PFSK-1 (cell line): ENCODE measurements at regions not wholly inside any gene's neighbourhood (a gene's known extent, or its start where the extent isn't known, plus 50 kb on each side); places are given as distances from the start of the nearest gene placed in this dataset.

ENCODE experiments used
- FOXP2 ChIP-seq: optimal IDR thresholded peaks from 2 replicates; pipeline ENCODE3; 2011; ENCODE audit warnings: borderline replicate concordance, control low read depth, inconsistent platforms; ENCODE audit not compliant: insufficient read depth; ENCODE audit errors: extremely low read length, extremely low read depth
- POLR2AphosphoS5 ChIP-seq: IDR thresholded peaks from 2 replicates; pipeline ENCODE4 v1.6.1; 2012; ENCODE audit warnings: low read depth, mild to moderate bottlenecking, control low read depth, low read length, moderate library complexity
- SIN3A ChIP-seq: IDR thresholded peaks from 2 replicates; pipeline ENCODE4 v1.6.1; 2012; ENCODE audit warnings: mild to moderate bottlenecking, low read length, moderate library complexity, borderline replicate concordance; ENCODE audit not compliant: insufficient read depth
- TAF1 ChIP-seq: IDR thresholded peaks from 2 replicates; pipeline ENCODE4 v1.6.1; 2012; ENCODE audit warnings: low read length, control low read depth, borderline replicate concordance; ENCODE audit not compliant: insufficient read depth
- TF ChIP-seq, protein P1 (sequence below), 2 experiments: IDR thresholded peaks; 2 replicates each; pipeline versions ENCODE4 v1.6.1 to v1.8.0; 2011 to 2012; ENCODE audit warnings: low read depth in 2 of 2, low read length in 2 of 2, control low read depth in 1 of 2, inconsistent platforms in 1 of 2, mild to moderate bottlenecking in 1 of 2, moderate library complexity in 1 of 2; ENCODE audit not compliant: insufficient read depth in 1 of 2

- no peak for TF ChIP-seq TAF1
- TF ChIP-seq, protein P1, sequence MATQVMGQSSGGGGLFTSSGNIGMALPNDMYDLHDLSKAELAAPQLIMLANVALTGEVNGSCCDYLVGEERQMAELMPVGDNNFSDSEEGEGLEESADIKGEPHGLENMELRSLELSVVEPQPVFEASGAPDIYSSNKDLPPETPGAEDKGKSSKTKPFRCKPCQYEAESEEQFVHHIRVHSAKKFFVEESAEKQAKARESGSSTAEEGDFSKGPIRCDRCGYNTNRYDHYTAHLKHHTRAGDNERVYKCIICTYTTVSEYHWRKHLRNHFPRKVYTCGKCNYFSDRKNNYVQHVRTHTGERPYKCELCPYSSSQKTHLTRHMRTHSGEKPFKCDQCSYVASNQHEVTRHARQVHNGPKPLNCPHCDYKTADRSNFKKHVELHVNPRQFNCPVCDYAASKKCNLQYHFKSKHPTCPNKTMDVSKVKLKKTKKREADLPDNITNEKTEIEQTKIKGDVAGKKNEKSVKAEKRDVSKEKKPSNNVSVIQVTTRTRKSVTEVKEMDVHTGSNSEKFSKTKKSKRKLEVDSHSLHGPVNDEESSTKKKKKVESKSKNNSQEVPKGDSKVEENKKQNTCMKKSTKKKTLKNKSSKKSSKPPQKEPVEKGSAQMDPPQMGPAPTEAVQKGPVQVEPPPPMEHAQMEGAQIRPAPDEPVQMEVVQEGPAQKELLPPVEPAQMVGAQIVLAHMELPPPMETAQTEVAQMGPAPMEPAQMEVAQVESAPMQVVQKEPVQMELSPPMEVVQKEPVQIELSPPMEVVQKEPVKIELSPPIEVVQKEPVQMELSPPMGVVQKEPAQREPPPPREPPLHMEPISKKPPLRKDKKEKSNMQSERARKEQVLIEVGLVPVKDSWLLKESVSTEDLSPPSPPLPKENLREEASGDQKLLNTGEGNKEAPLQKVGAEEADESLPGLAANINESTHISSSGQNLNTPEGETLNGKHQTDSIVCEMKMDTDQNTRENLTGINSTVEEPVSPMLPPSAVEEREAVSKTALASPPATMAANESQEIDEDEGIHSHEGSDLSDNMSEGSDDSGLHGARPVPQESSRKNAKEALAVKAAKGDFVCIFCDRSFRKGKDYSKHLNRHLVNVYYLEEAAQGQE (IDR thresholded peaks at IDR 0.05; ENCODE audit: insufficient read depth in 1 of 2, low read depth in 2 of 2, low read length in 2 of 2) = no peak
- TF ChIP-seq POLR2AphosphoS5 = no peak
- no peak for TF ChIP-seq FOXP2
- TF ChIP-seq SIN3A = no peak
These were observed 173.9 kb downstream of the PYDC2 start for GRCh38 chr3:191634902-191635301.

- TF ChIP-seq, protein P1 (IDR thresholded peaks at IDR 0.05; ENCODE audit: insufficient read depth in 1 of 2, low read depth in 2 of 2, low read length in 2 of 2) = no peak
- TF ChIP-seq FOXP2 = no peak
- no peak for TF ChIP-seq SIN3A
- no peak for TF ChIP-seq POLR2AphosphoS5
- no peak for TF ChIP-seq TAF1
These were observed 176.6 kb downstream of the PYDC2 start for GRCh38 chr3:191637611-191638010.

GRCh38 chr3:191641789-191642188 is 180.8 kb downstream of the PYDC2 start:
- TF ChIP-seq TAF1 (no peak), POLR2AphosphoS5 (no peak)
- TF ChIP-seq, protein P1 (IDR thresholded peaks at IDR 0.05; ENCODE audit: insufficient read depth in 1 of 2, low read depth in 2 of 2, low read length in 2 of 2) = peak in 1 of 2 experiments; percentile 84; a peak in 2 of 4 replicates

GRCh38 chr3:191644291-191644690 is 183.3 kb downstream of the PYDC2 start:
- TF ChIP-seq FOXP2 (no peak), POLR2AphosphoS5 (no peak), TAF1 (no peak), SIN3A (no peak)
- TF ChIP-seq, protein P1 (IDR thresholded peaks at IDR 0.05; ENCODE audit: insufficient read depth in 1 of 2, low read depth in 2 of 2, low read length in 2 of 2) = no peak

DNA sequence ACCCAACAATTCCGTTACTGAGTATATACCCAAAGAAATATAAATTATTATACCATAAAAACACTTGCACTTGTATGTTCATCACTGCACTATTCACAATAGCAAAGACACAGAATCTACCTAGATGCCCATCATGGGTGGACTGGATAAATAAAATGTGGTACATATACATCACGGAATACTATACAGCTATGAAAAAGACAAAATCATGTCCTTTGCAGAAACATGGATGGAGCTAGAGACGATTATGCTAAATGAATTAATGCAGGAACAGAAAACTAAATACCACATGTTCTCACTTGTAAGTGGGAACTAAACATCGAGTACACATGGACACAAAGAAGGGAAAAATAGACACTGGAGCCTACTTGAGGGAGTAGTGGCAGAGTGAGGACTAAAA is 185.3 kb downstream of the PYDC2 start:
- TF ChIP-seq TAF1 = no peak
- no peak for TF ChIP-seq FOXP2
